ENCODE measurements at regions not wholly inside any gene's neighbourhood (a gene's known extent, or its start where the extent isn't known, plus 50 kb on each side); places are given as distances from the start of the nearest gene placed in this dataset.

DNA sequence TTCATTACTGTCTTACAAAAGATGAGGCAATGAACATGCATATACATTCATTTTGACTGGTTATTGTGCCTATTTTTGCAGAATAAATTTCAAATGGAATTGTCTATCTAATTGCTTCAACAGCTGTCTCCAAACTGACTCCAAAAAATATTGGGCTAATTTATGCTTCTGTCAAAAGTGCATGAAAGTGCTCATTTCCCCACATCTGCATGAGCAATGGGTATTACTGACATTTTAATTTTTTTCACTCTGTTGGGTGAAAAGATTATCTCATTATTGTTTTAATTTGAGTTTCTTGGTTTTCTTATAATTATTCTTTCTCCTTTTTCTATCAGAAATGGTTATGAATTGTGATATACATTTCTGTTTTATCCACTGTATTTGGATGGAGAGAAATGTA lies 404.2 kb downstream of the QKI start:
- TF ChIP-seq, protein P1, sequence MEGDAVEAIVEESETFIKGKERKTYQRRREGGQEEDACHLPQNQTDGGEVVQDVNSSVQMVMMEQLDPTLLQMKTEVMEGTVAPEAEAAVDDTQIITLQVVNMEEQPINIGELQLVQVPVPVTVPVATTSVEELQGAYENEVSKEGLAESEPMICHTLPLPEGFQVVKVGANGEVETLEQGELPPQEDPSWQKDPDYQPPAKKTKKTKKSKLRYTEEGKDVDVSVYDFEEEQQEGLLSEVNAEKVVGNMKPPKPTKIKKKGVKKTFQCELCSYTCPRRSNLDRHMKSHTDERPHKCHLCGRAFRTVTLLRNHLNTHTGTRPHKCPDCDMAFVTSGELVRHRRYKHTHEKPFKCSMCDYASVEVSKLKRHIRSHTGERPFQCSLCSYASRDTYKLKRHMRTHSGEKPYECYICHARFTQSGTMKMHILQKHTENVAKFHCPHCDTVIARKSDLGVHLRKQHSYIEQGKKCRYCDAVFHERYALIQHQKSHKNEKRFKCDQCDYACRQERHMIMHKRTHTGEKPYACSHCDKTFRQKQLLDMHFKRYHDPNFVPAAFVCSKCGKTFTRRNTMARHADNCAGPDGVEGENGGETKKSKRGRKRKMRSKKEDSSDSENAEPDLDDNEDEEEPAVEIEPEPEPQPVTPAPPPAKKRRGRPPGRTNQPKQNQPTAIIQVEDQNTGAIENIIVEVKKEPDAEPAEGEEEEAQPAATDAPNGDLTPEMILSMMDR (IDR thresholded peaks at IDR 0.05): no peak

DNA sequence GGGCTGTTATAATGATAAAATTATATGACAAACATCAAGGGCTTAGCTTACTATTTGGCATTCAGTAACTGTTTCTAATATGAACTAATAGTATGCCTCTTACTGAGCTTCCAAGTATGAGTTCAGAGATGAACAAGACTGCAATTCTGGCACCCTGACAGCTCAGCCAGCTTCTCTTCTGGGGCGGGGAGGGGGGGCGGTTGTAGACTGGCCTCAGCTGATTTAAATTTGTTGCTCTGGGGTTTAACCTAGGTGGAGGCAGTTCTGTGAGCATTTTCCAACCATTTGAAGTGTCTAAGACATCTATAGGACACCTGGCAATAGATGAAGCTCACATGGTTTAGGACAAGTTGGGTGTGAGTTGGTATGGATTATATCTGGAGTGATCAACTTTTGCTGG lies 401.9 kb downstream of the QKI start:
- TF ChIP-seq, protein P1 (IDR thresholded peaks at IDR 0.05): no peak

DNA sequence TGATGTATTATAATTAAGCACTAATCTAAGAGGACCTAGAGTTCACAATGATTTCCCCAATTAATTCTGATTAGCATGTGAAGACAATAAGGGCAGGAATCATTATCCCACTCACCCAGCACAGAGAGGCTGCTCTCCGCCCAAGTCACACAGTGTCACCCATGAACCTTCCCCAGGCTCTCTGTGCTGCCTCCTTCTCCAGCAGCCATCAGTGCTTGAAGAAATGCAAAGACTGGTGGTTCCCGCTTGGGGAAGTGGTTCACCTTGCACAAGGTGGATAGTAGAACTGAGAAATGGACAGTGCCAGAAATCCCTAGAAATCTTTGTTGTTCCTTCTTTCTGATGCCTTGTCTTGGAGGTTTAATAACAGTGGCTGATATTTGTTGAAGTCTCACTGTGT lies 401.3 kb downstream of the QKI start:
- TF ChIP-seq, protein P1 (IDR thresholded peaks at IDR 0.05): no peak

DNA sequence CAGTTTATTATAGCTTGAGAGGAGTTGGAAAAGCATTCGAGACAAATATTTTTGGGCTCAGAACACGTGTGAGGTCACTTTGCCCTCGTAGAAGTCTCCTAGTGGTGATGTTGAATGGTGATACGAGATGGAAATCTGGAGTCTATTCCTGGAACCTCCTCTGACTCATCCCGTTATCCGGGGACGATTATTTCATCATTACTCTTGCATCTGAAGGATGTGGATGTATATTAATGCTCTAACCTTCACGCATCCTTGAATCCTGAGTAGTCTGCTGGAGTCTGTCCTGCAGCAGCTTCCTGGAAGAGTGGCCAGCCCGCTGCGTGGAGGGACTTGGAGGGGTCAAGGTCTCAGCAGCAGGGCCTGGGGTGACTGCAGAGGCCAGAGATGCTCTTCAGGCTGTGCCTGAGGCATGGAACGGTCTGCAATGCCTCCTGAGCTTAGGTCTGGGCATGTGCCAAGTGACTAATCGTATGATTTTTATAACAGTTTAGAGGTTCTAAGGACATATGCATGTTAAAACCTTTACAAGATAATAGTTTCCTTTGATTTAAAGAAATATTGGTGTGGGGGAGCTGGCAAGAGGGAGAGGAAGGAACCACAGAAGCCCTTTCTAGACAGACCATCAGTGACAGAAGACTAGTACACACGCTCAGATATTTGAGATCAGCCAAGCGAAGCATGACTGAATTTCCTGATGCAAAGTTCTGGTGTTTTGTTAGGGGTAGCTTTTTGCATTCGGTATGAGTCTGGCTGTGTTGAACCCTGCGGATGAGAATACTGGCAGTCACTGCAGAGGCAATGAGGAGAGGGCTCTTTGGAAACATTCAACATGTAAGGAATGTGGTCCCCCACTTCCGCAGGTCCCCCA lies 400.2 kb downstream of the QKI start:
- TF ChIP-seq, protein P1 (IDR thresholded peaks at IDR 0.05): no peak

DNA sequence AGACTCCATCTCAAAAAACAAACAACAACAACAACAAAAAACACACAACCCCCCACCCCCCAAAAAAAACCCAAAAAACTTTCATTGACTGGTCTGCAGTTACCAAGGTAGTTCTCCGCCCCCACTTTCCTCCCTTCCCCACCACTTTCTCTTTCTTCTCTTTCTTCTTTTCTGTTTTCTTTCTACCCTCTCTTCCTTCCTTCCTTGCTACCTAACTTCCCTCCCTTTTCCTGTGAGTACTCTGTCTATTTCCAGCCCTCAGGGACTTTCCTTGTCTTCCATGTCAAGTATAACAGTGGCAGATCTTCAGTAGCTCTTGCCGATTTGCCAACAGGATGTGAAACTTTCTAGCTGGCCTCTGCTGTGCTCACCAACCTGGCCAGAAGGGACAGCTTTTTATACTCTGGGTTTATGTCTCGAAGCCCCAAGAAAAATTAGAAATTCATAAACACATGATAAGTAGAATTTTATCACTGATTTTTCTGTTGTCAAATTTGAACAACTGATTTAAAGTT lies 399.5 kb downstream of the QKI start:
- TF ChIP-seq, protein P1 (IDR thresholded peaks at IDR 0.05): no peak

DNA sequence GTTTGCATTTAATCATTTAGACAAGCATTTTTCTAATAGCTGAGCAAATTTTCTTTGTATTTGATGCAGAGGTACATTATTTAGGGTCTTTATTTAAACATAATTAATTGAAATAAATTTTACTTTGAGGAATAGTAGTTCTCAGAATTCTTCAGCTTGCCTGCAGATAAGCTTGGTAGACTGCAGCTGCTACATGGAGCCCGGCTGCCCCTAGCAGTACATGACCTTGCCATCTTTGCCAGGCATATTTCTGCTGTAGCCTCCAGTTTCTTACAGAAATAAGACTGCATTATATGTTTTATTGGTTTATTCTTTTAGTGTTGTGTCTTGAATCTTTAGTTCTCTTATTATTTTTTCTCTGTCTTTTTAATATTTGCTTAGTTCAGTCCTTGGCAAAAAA lies 396.8 kb downstream of the QKI start:
- TF ChIP-seq, protein P1 (IDR thresholded peaks at IDR 0.05): no peak

DNA sequence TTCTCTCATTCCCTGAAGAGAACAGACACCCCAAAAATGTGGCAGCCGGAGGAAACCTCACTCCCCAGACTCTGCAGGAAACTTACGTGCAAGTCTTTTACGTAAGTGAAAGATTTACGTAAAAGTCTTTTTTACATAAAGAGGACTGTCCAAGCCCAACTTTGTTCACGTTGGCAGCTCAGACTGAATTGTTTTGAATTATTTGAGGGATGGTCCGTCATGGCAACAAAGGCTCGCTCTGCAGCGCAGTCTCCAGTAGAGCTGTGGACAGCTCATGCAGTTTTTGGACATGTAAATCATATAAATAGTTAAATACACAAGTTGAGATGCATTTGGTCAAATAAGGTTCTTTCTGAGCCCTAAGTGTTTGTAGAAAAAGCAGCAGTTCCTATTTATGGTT lies 394.8 kb downstream of the QKI start:
- TF ChIP-seq, protein P1 (IDR thresholded peaks at IDR 0.05): no peak
